Activated CD4-positive, alpha-beta T cell treated with anti-CD3 and anti-CD28 coated beads for 24 hours (primary cell): ENCODE measurements at regions not wholly inside any gene's neighbourhood (a gene's known extent, or its start where the extent isn't known, plus 50 kb on each side); places are given as distances from the start of the nearest gene placed in this dataset.
"Not testable (repeated sequence)": the region's sequence is repeated elsewhere in the genome, so short reads cannot be mapped to it uniquely, and the experiment has no call there.

Source experiments
- DNase-seq, 2 donors: peaks; one replicate each; pipeline ENCODE4 v3.0.0-alpha.2; 2020; ENCODE audit warnings: low read depth in 2 of 2

DNA sequence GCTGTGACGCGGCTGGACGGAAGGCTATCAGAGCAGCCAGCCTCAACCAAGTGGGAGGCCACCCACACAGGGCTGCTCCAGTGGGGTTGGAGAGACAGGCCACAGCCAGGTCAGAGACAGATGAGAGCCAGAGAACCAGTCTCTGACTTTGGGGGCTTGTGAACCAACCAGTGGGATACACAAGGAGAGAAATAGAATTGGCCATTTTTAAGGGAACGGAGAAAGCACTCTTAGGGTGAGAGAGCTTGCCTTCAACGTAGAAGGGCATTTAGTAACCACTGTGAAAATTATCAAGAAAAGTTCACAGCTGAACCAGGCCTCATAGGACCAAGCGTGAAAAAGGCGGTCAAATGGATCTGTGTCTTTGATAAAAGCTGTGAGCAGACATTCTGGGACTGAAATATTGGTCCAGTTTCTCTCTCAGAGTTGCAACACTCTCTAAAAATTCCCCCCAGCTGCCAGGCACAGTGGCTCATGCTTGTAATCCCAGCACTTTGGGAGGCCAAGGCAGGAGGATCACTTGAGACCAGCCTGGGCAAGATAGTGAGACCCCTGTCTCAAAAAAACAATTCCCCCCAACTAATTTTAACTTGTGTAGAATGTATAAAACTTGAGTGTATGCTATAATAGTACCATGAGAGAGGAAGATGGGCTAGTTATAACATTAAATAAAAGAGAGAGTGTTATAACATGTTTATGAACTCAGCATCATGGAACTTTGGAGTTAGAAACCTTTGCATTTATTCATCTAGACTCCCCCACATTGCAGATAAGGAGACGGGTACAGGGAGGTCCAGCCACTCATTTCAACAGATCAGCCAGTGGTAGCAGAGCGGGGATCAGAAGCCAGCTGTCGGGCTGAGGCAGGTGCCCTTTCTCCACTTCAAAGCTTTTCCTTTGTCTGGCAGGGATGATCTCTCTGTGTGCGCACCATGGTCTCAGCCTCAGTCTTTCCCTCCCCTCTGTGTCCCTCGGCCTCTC lies 132.2 kb downstream of the NPIPB11 start:
- DNase-seq: not testable (repeated sequence)

DNA sequence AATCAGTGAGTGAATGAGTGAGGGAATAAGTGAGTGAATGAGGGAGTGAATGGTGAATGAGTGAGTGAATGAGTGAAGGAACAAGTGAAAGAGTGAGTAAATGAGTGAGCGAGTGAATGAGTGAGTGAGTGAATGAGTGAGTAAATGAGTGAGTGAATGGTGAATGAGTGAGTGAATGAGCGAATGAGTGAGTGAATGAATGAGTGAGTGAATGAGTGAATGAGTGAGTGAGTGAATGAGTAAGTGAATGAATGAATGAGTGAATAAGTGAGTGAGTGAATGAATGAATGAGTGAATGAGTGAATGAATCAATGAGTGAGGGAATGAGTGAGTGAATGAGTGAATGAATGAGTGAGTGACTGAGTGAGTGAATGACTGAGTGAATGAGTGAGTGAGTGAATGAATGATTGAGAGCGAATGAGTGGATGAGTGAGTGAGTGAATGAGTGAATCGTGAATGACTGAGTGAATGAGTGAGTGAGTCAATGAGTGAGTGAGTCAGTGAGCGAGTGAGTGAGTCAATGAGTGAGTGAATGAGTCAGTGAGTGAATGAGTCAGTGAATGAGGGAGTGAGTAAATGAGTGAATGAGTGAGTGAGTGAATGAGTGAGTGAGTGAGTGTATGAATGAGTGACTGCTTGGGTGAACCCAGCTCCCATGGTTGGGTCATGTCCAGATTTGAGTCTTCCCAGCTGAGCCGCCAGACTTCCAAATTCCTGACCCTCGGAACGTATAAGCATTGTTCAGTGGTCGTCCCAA lies 133.0 kb downstream of the NPIPB11 start:
- not testable (repeated sequence) for DNase-seq

- not testable (repeated sequence) for DNase-seq
These were observed 134.5 kb downstream of the NPIPB11 start for GRCh38 chr16:29271721-29272675.

- DNase-seq: not testable (repeated sequence)
These were observed 135.6 kb downstream of the NPIPB11 start for GRCh38 chr16:29270923-29271322.

DNA sequence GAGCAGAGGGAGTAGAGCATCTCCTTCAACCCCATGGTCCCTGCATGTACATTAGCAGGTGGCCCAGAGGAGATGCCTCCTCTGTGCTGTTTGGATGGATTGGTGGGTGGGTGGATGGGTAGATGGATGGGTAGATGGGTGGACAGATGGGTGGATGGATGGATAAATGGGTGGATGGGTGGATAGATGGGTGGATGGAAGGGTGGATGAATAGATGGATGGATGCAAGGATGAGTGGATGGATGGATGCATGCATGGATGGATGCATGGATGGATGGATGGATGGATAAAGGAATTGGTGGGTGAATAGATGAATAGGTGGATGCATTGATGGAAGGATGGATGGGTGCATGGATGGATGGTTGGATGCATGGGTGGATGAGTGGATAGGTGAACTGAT lies 136.5 kb downstream of the NPIPB11 start:
- not testable (repeated sequence) for DNase-seq

- not testable (repeated sequence) for DNase-seq
These were observed 137.2 kb downstream of the NPIPB11 start for GRCh38 chr16:29269192-29269811.

- DNase-seq: not testable (repeated sequence)
These were observed 137.7 kb downstream of the NPIPB11 start for GRCh38 chr16:29268785-29269191.

DNA sequence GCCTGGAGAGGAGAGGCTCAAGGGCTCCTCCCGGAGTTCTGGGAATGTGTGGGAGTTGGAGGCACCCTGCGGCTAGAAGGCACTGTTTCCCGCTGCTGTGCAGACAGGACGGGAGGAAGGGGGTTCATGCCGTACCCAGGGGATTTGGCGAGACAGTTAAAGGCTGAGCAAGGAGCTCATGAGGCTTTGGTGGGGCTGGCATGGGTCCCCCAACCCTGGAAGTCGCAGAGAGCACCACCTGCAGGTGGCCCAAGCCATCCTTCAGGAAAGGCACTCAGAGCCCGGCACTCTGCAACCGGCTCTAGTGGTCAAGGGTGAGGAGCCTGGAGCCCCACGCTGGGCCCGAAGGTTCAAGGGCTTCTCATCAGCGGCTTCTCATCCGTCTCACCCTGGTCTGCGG lies 138.2 kb downstream of the NPIPB11 start:
- not testable (repeated sequence) for DNase-seq

GRCh38 chr16:29267891-29268290 lies 138.6 kb downstream of the NPIPB11 start:
- DNase-seq: not testable (repeated sequence)

GRCh38 chr16:29267055-29267619 lies 139.4 kb downstream of the NPIPB11 start:
- DNase-seq: not testable (repeated sequence)

DNA sequence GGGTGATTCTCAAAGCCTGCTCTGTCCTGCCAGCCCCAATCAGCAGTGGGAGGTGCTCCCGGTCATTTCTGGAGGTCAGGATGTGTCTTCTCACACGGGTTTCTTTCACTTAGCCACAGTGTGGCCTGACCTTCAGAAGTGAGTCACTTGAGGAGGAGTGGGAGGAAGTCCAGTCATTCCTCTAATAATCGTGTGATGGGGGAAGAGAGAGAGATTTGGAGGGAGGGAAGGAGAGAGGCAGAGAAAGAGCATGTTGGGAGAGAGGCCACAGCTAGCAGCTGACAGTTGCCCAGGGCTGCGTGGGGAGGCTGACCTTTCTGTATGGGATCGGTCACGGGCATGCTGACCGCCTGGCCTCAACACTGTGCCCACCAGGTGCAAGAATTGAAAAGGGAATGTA lies 139.9 kb downstream of the NPIPB11 start:
- DNase-seq: not testable (repeated sequence)

DNA sequence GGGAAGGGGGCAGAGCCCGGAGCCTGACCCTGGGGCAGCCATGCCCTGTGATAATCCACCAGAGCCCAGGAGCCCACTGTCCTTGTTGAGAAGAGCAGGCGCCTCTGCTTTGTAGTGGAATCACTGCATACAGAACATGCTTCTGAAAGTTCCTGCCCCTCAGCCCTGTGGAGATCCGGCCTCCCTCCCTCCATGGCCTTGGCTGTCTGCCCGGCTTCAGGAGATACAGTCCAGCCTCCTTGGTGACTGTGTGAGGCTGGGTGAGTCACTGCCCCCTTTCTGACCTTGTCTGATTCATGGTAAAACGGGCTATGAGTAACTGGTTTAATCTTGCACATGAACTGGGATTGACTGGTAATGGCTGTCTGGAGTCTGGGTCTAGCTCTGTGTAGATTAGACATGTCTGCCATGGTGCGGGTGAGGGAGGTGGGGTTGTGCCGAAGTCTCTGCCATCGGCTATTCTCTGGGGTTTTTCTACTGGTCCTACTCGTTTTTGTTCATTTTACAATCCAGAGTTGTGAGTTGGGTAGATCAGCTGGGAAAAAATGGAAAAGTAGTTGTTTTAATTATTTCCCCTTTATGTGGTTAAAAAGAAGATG lies 141.2 kb downstream of the NPIPB11 start:
- peak in 1 of 2 donors; percentile 6 for DNase-seq

DNA sequence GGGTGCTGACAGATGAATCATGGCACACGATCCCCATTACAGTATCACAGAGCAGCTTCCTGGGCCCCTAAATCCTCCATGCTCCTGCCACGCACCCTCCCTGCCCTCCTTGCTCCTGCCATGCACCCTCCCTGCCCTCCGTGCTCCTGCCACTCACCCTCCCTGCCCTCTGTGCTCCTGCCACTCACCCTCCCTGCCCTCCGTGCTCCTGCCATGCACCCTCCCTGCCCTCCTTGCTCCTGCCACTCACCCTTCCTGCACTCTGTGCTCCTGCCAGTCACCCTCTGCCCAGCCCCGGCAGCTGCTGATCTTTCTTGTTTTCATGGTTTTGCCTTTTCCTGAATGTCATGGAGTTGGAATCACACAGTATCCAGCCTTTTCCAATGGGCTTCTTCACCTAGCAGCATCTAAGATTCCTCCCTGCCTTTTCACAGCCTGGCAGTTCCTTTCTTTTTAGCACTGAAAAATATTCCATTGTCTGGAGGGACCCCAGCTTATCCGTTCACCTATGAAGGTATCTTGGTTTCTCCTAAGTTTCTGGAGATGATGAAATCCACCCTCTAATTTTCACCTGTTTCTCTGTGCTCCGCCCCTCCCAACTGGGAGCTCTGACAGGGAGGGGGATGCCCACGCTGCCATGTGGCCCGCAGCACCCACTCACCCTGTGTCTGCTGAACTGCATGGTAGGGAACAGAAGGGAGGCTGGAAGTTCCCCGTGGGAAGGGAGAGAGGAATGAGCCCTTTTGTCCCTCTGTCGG lies 142.3 kb downstream of the NPIPB11 start:
- not testable (repeated sequence) for DNase-seq

- DNase-seq: not testable (repeated sequence)
These were observed 143.8 kb downstream of the NPIPB11 start for GRCh38 chr16:29262725-29263124.

GRCh38 chr16:29261427-29262248 lies 144.9 kb downstream of the NPIPB11 start:
- DNase-seq: not testable (repeated sequence)

- DNase-seq: not testable (repeated sequence)
These were observed 145.7 kb downstream of the NPIPB11 start for GRCh38 chr16:29260683-29261426.

- DNase-seq: not testable (repeated sequence)
These were observed 146.7 kb downstream of the NPIPB11 start for GRCh38 chr16:29259635-29260457.
